DMS153 treated with DMSO at 0.1 percent for 48 hours (cell line): ENCODE measurements at regions not wholly inside any gene's neighbourhood (a gene's known extent, or its start where the extent isn't known, plus 50 kb on each side); places are given as distances from the start of the nearest gene placed in this dataset.
"Not testable (repeated sequence)": the region's sequence is repeated elsewhere in the genome, so short reads cannot be mapped to it uniquely, and the experiment has no call there.

Experiments used
- DNase-seq: peaks from one replicate; lab custom pipeline; 2025; ENCODE audit not compliant: unreplicated experiment; lab: John Stamatoyannopoulos, UW

- DNase-seq: no peak
Observed at GRCh38 chrX:69063486-69063885, 101.8 kb downstream of the PJA1 start.

- no peak for DNase-seq
Observed at GRCh38 chrX:69062493-69062892, 102.8 kb downstream of the PJA1 start.

DNA sequence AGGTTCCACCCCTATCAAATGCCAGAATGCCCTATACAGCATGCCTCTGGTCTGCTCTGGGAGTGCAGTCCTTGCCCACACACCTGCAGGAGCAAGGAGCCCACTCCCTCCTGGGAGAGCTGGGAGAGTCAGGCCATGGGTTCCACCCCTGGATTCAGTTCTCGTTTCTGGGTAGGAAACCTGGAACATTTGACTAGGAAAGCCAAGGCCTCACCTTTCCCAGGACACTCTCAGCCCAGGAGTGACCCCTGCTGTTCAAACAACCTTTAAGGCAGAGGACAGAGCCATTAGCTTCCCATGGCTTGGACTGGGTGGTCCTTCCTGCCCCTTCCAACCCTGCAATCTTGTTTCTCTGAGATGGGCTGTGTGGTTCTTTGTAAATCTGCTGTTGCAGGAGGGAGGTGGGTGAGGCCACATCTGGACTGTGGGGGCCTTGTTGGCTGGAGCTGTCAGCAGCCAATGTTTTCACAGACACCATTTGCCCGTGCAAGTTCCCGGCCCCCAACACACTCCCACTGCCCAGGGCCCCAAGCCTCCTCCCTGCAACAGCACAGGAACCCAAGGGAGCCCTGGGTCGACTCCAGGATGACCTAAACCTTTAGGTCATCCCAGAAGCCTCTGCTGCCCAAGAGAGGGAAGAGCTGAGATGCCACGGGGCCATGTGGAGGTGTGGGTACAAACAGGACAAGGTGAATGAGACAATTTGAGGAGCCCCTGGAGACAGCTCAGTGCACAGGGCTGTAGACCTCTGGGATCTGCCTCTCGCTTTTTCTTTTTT lies 104.4 kb downstream of the PJA1 start:
- no peak for DNase-seq

GRCh38 chrX:69055193-69055592 lies 110.1 kb downstream of the PJA1 start:
- no peak for DNase-seq

- not testable (repeated sequence) for DNase-seq
Observed at GRCh38 chrX:69054497-69054896, 110.8 kb downstream of the PJA1 start.

DNA sequence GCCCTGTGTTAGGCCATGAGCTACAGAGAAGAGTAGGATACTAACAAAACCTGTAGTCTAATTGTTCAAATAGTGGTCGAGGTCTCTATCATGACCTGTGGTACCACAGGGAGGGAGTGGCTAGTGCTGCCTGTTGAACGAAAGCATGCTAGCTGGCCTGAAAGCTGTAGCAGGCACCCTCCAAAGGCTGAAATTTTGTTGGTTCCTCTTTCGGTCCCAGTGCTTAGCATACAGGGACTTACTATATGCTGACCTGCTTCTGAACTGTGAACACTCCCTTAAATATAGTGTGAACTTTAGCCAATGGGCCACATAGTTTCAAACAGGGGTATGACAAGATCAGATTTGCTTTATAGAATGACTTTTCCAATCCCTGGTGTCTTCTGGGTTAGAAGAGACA lies 113.4 kb downstream of the PJA1 start:
- DNase-seq: no peak

DNA sequence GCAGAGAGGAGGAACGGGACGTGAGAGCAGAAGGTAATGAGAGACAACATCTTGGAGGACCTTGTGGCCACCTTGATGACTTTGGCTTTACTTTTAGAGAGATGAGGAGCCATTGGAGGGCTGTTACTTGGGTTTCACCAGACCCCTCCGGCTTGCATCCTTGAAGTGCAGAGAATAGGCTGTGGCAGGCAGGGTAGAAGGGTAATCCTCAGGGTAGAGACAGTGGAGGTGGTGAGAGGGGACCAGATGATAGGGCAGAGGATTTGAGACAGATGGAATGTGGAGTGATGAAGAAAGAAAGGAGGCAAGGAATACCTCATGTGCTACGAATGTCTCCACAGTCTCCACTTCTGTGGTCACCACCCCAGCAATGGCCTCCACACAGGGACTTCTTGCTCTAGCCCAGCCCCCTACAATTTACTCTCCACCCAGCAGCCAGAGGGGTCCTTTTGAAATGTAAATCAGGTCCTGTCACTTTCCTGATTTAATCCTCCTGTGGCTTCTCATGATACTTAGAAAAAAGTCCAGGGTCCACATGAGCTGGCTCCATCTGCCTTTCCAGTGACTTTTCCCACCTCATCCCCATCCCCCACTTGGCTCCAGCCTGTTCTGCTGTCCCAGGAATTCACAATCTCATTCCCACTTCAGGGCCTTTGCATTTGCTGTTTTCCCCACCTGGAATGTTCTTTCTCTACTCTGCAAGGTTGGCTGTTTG lies 115.0 kb downstream of the PJA1 start:
- no peak for DNase-seq

DNA sequence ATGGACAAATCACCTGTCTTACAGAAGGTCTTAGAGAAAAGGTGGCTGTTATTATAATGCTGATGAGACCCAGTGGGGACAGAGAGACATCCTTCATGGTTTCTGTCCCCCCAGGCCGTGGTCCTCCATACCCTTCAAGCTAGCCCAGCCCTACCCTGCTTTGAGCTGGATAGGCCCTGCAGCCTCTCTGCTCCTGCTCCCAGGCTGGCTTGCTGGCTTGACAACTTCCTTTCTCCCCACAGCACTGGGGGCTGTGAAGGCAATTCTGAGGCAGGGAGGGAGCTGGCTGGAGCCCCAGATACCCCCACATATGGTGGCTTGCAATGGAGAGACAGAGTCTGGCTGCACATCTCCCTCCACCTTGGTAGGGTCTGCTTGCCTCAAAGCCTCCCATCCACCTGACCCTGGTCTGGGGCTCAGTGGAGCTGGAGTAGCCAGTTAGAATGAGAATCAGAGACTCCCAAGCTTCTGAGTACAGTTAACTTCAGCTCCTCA lies 118.2 kb downstream of the PJA1 start:
- no peak for DNase-seq

DNA sequence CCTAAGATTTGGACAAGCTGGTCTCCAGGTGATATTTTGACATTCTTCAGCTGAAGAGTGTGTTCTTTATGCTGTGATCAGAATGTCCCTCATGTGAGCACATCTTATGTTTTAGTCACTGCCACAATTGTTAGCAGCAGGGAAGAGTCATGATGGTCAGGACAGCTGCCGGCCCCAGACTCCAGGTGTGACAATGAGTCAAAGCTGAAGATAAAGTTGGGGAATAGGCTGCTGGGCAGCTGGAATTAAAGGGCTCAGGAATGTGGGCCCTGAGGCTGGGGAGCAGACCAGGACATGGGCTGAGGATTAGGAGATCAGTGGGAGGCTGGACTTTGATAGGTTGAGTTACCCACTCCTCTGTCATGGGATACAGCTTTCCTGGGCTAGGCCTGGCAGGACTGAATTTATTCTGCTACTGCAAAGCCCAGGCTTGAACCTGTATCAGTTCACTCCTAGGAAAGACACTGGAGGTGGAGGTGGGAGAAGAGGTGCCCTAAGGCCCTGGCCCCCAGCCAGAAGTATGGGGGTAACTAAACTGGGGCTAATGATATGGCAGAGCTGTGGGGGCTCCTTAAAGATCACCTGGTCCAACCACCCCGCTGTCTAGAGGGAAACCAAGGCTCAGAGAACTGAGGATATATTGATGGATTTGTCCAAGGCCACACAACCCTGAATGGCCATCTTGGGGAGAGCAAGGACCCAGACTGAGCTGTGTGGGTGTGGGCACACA lies 119.5 kb downstream of the PJA1 start:
- DNase-seq: no peak

GRCh38 chrX:69038816-69039215 lies 126.4 kb downstream of the PJA1 start:
- DNase-seq: no peak

DNA sequence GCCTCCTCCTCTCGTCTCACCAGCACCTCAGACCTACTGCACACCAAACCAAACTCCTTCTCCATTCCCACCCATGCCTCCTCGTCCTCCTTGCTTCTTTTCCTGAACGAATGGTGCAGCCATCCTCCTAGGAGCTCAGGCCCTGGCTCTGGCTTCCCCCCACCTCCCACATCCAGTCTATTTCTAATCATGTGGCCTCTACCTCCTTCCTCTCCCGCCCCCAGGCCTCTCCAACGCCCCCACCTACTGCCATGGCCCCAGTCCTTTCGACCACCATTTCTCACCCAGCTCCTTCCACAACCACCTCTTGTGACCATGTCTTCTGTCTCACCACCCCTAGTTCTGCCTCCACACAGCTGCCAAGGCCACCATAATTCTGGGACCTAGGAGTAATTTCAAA lies 127.1 kb downstream of the PJA1 start:
- no peak for DNase-seq

DNA sequence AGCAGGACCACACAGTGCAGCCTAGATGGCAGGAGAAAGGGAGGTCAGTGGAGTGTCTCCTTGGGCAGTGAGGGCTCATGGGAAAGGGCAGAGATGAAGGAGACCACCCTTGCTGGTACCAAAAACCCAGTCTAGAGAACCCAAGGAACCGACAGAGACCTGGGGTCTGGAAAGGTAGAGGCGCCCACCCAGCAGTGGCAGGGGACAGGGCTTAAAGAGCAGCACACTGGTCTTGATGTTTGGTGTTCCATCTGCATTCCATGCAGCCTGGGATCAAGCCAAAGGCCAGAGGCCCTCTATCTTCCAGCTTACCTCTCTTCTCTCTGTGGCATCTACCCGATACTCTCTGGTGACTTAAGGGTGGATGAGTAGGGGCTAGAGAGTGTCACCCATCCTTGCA lies 127.5 kb downstream of the PJA1 start:
- no peak for DNase-seq

GRCh38 chrX:69036674-69037573 lies 128.3 kb downstream of the PJA1 start:
- DNase-seq: no peak

- DNase-seq: no peak
Observed at GRCh38 chrX:69034451-69034850, 130.8 kb downstream of the PJA1 start.

DNA sequence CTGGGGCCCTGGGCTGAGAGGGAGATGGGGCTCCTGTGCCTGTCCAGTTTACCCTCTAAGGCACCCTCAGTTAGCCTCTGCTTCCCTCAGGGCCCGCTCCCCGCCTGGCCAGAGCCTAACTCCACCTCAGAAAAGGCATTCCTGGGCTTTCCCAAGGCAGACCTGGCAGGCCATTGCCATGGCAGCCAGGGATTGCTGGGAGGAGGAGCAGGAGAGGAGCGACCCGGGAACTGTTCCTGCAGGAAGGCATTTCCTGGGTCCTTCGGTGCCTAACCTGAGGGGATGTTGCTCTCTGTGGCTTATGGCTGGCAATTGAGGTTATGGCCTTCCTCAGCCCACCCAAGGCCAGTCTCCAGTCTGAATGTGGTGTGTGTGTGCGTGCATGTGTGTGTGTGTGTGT lies 131.3 kb downstream of the PJA1 start:
- no peak for DNase-seq

DNA sequence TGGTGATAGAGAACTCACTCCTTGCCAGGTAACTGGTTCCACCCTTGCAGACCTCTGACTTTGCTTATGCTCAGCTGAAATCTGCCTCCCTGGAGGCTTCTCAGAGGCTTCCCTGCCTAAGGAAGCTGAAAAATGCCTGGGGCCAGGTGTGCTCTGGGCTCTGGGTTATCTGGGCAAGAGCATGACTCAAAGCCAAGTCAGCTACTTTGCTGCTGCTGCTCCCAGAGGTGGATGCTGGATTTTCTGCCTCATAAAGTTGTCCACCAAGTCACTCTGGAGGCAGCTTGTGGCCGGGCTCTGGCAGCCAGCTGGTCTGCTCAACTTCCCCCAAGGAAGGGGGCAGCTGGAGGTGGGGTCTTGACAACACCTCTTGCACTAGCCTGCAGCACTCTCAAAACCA lies 132.7 kb downstream of the PJA1 start:
- no peak for DNase-seq

DNA sequence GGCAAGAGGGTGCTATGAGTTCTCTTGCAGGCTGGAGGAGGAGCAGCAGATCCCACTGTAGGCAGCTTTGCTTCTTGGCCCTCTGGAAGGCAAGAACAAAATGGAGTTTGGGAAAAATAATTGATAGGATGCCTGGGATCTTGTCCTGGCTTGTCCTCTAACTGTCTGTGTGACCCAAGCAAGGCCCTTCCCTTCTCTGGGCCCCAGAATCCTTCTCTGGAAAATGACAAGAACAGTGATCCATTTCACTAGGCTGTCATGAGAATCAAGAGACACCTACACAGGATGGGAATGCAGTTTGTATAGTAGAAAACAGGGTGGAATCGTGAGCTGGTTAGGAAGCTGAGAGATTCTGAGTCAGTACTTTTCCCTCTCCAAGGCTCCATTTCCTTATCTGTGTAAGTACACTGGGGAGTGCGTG lies 133.3 kb downstream of the PJA1 start:
- no peak for DNase-seq

DNA sequence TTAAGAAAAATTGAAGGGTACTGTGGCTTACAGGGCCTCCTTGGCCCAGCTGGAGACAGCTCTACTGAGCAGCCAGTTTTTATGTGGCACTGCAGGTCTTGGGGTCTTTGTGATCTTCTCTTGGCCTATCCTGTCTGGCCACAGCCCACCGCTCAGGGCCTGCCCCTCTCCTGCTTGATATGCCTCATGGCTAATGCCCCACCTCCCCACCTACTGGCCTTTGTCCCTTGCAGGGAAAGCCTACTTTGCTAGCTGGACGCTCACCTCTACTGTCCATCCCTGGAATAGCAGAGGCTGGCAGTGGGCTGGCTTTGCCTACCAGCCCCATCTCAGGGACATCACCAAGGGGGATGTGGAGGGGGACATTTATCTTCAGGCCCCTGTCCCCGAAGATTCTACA lies 134.1 kb downstream of the PJA1 start:
- no peak for DNase-seq

GRCh38 chrX:69029771-69030170 lies 135.5 kb downstream of the PJA1 start:
- DNase-seq: no peak

DNA sequence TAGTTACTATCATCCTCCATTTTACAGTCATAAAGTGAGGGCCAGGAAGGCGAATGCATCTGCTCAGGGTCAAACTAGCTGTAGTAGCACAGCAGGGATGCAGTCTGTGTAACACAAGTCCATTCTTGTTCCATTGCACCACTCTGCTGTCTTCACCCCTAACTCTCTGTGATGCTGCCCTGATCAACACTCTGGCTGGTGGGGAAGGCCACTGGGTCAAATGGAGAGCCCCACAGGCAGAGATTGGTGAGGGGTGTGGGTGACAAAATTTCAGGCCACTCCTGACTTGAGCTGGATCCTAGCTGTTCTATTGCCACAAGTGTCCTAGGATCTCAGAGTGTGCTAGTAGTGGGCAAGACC lies 136.5 kb downstream of the PJA1 start:
- DNase-seq: no peak
